GM23338 (cell line): ENCODE measurements at regions not wholly inside any gene's neighbourhood (a gene's known extent, or its start where the extent isn't known, plus 50 kb on each side); places are given as distances from the start of the nearest gene placed in this dataset.

Experiments
- ATAC-seq: fragments of 200-7000 bp; cut with Tn5 transposase; 3 replicates; pipeline ENCODE4 v1.9.1; 2020
- DNase-seq: peaks from one replicate; pipeline ENCODE4 v3.0.0-alpha.2; 2015; ENCODE audit warnings: low spot score
- H2AFZ ChIP-seq: fragments of 200-600 bp; sonication (generic); 2 replicates; pipeline ENCODE4 v1.8.0; 2016; ENCODE audit warnings: antibody characterized with exemption, mild to moderate bottlenecking, moderate library complexity
- H3F3A ChIP-seq: fragments of 200-600 bp; sonication (generic); replicated peaks from 2 replicates; pipeline ENCODE4 v1.8.0; 2017; ENCODE audit warnings: antibody characterized with exemption, mixed run types, low read depth
- H3K27ac ChIP-seq: fragments of 200-600 bp; sonication (generic); 2 replicates; pipeline ENCODE4 v1.6.1; 2016; ENCODE audit warnings: low read depth
- H3K27me3 ChIP-seq: fragments of 200-600 bp; sonication (generic); 2 replicates; pipeline ENCODE4 v1.8.0; 2016; ENCODE audit warnings: mild to moderate bottlenecking, mixed run types, moderate library complexity; ENCODE audit not compliant: insufficient read depth
- H3K36me3 ChIP-seq: fragments of 200-600 bp; sonication (generic); 2 replicates; pipeline ENCODE4 v1.8.0; 2016; ENCODE audit warnings: mild to moderate bottlenecking; ENCODE audit not compliant: insufficient read depth
- H3K4me1 ChIP-seq: fragments of 200-600 bp; sonication (generic); 2 replicates; pipeline ENCODE4 v1.8.0; 2016; ENCODE audit warnings: mild to moderate bottlenecking, moderate library complexity; ENCODE audit not compliant: insufficient read depth
- H3K4me2 ChIP-seq: fragments of 200-600 bp; sonication (generic); 2 replicates; pipeline ENCODE4 v1.7.1; 2017; ENCODE audit warnings: mixed run types
- H3K4me3 ChIP-seq: fragments of 200-600 bp; sonication (generic); 2 replicates; pipeline ENCODE4 v1.6.1; 2016; ENCODE audit warnings: mixed run types
- H3K79me2 ChIP-seq: fragments of 200-600 bp; sonication (generic); replicated peaks from 2 replicates; pipeline ENCODE4 v1.8.0; 2017; ENCODE audit warnings: mild to moderate bottlenecking; ENCODE audit not compliant: insufficient read depth
- H3K9me2 ChIP-seq: fragments of 200-600 bp; sonication (generic); 2 replicates; pipeline ENCODE4 v1.8.0; 2017; ENCODE audit not compliant: insufficient read depth
- H4K20me1 ChIP-seq: fragments of 200-600 bp; sonication (generic); replicated peaks from 2 replicates; pipeline ENCODE4 v1.8.0; 2017; ENCODE audit warnings: mild to moderate bottlenecking; ENCODE audit not compliant: insufficient read depth
- H3K27ac Mint-ChIP-seq: 2 replicates; pipeline ENCODE4 v1.8.0; 2020; ENCODE audit warnings: inconsistent platforms, mild to moderate bottlenecking, moderate library complexity, mixed read lengths
- H3K27me3 Mint-ChIP-seq: 3 replicates; pipeline ENCODE4 v1.8.0; 2022; ENCODE audit warnings: low read depth, mild to moderate bottlenecking, moderate library complexity, mixed read lengths, inconsistent platforms; ENCODE audit not compliant: insufficient read depth, poor library complexity
- H3K36me3 Mint-ChIP-seq: 3 replicates; pipeline ENCODE4 v1.8.0; 2021; ENCODE audit warnings: low read depth, mild to moderate bottlenecking, inconsistent platforms, moderate library complexity, mixed read lengths
- H3K4me1 Mint-ChIP-seq: 3 replicates; pipeline ENCODE4 v1.8.0; 2020; ENCODE audit warnings: mild to moderate bottlenecking, inconsistent platforms, mixed read lengths
- H3K4me3 Mint-ChIP-seq: 3 replicates; pipeline ENCODE4 v1.8.0; 2021; ENCODE audit warnings: moderate library complexity, mild to moderate bottlenecking, inconsistent platforms, mixed read lengths
- H3K9me3 Mint-ChIP-seq: 3 replicates; pipeline ENCODE4 v1.8.0; 2020; ENCODE audit warnings: moderate library complexity, mild to moderate bottlenecking, inconsistent platforms, mixed read lengths
- CREB1 ChIP-seq: fragments of 250-450 bp; sonication (Bioruptor Pico); IDR thresholded peaks from 2 replicates; pipeline ENCODE4 v1.5.0; 2020; ENCODE audit warnings: low read depth, mild to moderate bottlenecking, moderate library complexity
- EZH2phosphoT487 ChIP-seq: fragments of 200-600 bp; sonication (generic); IDR thresholded peaks from one replicate; pipeline ENCODE4 v1.8.1; 2018; ENCODE audit warnings: antibody characterized with exemption; ENCODE audit not compliant: unreplicated experiment
- JUNB ChIP-seq: IDR thresholded peaks from one replicate; pipeline ENCODE4 v1.6.1; 2016; ENCODE audit warnings: antibody characterized with exemption; ENCODE audit not compliant: unreplicated experiment
- NANOG ChIP-seq: IDR thresholded peaks from 2 replicates; pipeline ENCODE4 v1.6.1; 2016; ENCODE audit warnings: antibody characterized with exemption, borderline replicate concordance
- STAT1 ChIP-seq: IDR thresholded peaks from one replicate; pipeline ENCODE4 v1.6.1; 2016; ENCODE audit warnings: antibody characterized with exemption; ENCODE audit not compliant: unreplicated experiment
- ZNF114 ChIP-seq: fragments of 250-450 bp; sonication (Bioruptor Pico); IDR thresholded peaks from 2 replicates; pipeline ENCODE4 v1.5.0; 2020; ENCODE audit warnings: mild to moderate bottlenecking, moderate library complexity
- ZNF331 ChIP-seq: fragments of 250-450 bp; sonication (Bioruptor Pico); IDR thresholded peaks from 2 replicates; pipeline ENCODE4 v1.5.0; 2020; ENCODE audit warnings: low read depth, mild to moderate bottlenecking, moderate library complexity
- TF ChIP-seq, protein P1 (sequence below): IDR thresholded peaks from one replicate; pipeline ENCODE4 v1.6.1; 2018; ENCODE audit warnings: antibody characterized with exemption; ENCODE audit not compliant: unreplicated experiment
- TF ChIP-seq, protein P2 (sequence below), 2 experiments: fragments of 200-600 bp in 1 of 2; sonication (generic) in 1 of 2; conservative IDR thresholded peaks; 2 replicates each; pipeline versions ENCODE4 v1.5.1 to v1.6.1; 2016 to 2017; ENCODE audit warnings: antibody characterized with exemption in 2 of 2, low read depth in 2 of 2, mild to moderate bottlenecking in 2 of 2, moderate library complexity in 1 of 2
- TF ChIP-seq, protein P3 (sequence below): fragments of 250-450 bp; sonication (Bioruptor Pico); IDR thresholded peaks from 2 replicates; pipeline ENCODE4 v1.5.0; 2020; ENCODE audit warnings: mild to moderate bottlenecking, moderate library complexity
- TF ChIP-seq, protein P4 (sequence below): IDR thresholded peaks from 2 replicates; pipeline ENCODE4 v1.6.1; 2016; ENCODE audit warnings: antibody characterized with exemption

DNA sequence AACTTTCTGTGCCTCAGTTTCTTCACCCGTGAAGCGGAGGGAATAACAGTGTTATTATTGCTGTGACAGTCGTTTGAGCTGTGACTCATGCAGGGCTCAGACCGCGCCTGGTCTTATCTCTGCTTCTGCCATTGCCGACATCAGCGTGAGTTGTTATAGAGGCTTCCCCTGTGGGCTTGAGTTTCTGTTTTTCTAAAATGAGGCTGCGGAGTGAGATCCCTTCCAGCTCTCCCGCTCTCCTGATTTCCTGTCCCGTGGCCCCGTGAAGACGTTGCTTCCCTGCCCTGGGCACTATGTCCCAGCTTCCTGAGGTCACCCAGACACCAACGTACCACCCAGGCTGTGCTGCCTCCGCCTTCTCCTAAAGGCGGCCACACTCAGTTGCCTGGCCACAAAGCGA is 278.5 kb downstream of the BMP7 start (continued):
- TF ChIP-seq, protein P1, sequence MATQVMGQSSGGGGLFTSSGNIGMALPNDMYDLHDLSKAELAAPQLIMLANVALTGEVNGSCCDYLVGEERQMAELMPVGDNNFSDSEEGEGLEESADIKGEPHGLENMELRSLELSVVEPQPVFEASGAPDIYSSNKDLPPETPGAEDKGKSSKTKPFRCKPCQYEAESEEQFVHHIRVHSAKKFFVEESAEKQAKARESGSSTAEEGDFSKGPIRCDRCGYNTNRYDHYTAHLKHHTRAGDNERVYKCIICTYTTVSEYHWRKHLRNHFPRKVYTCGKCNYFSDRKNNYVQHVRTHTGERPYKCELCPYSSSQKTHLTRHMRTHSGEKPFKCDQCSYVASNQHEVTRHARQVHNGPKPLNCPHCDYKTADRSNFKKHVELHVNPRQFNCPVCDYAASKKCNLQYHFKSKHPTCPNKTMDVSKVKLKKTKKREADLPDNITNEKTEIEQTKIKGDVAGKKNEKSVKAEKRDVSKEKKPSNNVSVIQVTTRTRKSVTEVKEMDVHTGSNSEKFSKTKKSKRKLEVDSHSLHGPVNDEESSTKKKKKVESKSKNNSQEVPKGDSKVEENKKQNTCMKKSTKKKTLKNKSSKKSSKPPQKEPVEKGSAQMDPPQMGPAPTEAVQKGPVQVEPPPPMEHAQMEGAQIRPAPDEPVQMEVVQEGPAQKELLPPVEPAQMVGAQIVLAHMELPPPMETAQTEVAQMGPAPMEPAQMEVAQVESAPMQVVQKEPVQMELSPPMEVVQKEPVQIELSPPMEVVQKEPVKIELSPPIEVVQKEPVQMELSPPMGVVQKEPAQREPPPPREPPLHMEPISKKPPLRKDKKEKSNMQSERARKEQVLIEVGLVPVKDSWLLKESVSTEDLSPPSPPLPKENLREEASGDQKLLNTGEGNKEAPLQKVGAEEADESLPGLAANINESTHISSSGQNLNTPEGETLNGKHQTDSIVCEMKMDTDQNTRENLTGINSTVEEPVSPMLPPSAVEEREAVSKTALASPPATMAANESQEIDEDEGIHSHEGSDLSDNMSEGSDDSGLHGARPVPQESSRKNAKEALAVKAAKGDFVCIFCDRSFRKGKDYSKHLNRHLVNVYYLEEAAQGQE = no peak
- TF ChIP-seq CREB1 (CRISPR knock-in tag) (no peak), STAT1 (no peak), NANOG (no peak), EZH2phosphoT487 (no peak)
- TF ChIP-seq, protein P2, sequence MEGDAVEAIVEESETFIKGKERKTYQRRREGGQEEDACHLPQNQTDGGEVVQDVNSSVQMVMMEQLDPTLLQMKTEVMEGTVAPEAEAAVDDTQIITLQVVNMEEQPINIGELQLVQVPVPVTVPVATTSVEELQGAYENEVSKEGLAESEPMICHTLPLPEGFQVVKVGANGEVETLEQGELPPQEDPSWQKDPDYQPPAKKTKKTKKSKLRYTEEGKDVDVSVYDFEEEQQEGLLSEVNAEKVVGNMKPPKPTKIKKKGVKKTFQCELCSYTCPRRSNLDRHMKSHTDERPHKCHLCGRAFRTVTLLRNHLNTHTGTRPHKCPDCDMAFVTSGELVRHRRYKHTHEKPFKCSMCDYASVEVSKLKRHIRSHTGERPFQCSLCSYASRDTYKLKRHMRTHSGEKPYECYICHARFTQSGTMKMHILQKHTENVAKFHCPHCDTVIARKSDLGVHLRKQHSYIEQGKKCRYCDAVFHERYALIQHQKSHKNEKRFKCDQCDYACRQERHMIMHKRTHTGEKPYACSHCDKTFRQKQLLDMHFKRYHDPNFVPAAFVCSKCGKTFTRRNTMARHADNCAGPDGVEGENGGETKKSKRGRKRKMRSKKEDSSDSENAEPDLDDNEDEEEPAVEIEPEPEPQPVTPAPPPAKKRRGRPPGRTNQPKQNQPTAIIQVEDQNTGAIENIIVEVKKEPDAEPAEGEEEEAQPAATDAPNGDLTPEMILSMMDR (conservative IDR thresholded peaks at IDR 0.05; ENCODE audit: low read depth in 2 of 2) = no peak

DNA sequence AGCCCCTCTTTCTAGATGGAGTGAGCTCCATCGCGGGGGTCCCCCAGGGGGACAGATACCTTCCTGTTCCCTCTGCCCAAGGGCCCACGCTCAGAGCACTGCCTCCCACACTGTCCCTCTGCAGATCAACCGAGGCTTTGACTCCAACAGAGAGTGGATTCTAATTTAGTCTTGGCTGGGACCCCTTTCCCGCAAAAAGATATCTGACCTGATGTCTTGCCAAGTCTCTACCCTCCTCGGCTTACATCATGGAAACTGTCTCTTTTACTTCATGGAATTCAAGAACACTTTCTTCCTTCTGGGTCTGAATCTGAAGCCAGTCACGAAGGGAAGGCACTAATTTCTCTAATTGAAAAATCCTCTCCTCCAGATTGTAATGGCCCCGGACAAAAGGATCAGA is 278.0 kb downstream of the BMP7 start:
- Mint-ChIP-seq H3K4me3 (no peak overlapping the region), H3K27me3 (peaks cover 4% of the 10 kb centered on the region), H3K9me3 (peaks cover 16% of the 10 kb centered on the region), H3K27ac (no peak overlapping the region), H3K4me1 (peaks cover 4% of the 10 kb centered on the region; the same call in 2 of the 3 replicates), H3K36me3 (no peaks in the 10 kb centered on the region)
- H3K4me3 ChIP-seq = no peak overlapping the region
- DNase-seq (no peak), ATAC-seq (no peak)
- no peaks in the 10 kb centered on the region for H3K4me1 ChIP-seq
- peak overlapping the region; percentile 76 for H2AFZ ChIP-seq
- no peaks in the 10 kb centered on the region for H3F3A ChIP-seq
- no peaks in the 10 kb centered on the region for H3K27me3 ChIP-seq
- no peaks in the 10 kb centered on the region for H3K79me2 ChIP-seq
- H3K4me2 ChIP-seq = no peak overlapping the region
- no peak overlapping the region for H3K27ac ChIP-seq
- no peaks in the 10 kb centered on the region; the same call in 1 of the 2 replicates for H3K9me2 ChIP-seq
- H3K36me3 ChIP-seq = no peaks in the 10 kb centered on the region
- no peaks in the 10 kb centered on the region for H4K20me1 ChIP-seq
- TF ChIP-seq EZH2phosphoT487 (no peak), JUNB (no peak), ZNF114 (CRISPR knock-in tag) (no peak), CREB1 (CRISPR knock-in tag) (no peak), NANOG (no peak), STAT1 (no peak), ZNF331 (CRISPR knock-in tag) (no peak)
- TF ChIP-seq, protein P3, sequence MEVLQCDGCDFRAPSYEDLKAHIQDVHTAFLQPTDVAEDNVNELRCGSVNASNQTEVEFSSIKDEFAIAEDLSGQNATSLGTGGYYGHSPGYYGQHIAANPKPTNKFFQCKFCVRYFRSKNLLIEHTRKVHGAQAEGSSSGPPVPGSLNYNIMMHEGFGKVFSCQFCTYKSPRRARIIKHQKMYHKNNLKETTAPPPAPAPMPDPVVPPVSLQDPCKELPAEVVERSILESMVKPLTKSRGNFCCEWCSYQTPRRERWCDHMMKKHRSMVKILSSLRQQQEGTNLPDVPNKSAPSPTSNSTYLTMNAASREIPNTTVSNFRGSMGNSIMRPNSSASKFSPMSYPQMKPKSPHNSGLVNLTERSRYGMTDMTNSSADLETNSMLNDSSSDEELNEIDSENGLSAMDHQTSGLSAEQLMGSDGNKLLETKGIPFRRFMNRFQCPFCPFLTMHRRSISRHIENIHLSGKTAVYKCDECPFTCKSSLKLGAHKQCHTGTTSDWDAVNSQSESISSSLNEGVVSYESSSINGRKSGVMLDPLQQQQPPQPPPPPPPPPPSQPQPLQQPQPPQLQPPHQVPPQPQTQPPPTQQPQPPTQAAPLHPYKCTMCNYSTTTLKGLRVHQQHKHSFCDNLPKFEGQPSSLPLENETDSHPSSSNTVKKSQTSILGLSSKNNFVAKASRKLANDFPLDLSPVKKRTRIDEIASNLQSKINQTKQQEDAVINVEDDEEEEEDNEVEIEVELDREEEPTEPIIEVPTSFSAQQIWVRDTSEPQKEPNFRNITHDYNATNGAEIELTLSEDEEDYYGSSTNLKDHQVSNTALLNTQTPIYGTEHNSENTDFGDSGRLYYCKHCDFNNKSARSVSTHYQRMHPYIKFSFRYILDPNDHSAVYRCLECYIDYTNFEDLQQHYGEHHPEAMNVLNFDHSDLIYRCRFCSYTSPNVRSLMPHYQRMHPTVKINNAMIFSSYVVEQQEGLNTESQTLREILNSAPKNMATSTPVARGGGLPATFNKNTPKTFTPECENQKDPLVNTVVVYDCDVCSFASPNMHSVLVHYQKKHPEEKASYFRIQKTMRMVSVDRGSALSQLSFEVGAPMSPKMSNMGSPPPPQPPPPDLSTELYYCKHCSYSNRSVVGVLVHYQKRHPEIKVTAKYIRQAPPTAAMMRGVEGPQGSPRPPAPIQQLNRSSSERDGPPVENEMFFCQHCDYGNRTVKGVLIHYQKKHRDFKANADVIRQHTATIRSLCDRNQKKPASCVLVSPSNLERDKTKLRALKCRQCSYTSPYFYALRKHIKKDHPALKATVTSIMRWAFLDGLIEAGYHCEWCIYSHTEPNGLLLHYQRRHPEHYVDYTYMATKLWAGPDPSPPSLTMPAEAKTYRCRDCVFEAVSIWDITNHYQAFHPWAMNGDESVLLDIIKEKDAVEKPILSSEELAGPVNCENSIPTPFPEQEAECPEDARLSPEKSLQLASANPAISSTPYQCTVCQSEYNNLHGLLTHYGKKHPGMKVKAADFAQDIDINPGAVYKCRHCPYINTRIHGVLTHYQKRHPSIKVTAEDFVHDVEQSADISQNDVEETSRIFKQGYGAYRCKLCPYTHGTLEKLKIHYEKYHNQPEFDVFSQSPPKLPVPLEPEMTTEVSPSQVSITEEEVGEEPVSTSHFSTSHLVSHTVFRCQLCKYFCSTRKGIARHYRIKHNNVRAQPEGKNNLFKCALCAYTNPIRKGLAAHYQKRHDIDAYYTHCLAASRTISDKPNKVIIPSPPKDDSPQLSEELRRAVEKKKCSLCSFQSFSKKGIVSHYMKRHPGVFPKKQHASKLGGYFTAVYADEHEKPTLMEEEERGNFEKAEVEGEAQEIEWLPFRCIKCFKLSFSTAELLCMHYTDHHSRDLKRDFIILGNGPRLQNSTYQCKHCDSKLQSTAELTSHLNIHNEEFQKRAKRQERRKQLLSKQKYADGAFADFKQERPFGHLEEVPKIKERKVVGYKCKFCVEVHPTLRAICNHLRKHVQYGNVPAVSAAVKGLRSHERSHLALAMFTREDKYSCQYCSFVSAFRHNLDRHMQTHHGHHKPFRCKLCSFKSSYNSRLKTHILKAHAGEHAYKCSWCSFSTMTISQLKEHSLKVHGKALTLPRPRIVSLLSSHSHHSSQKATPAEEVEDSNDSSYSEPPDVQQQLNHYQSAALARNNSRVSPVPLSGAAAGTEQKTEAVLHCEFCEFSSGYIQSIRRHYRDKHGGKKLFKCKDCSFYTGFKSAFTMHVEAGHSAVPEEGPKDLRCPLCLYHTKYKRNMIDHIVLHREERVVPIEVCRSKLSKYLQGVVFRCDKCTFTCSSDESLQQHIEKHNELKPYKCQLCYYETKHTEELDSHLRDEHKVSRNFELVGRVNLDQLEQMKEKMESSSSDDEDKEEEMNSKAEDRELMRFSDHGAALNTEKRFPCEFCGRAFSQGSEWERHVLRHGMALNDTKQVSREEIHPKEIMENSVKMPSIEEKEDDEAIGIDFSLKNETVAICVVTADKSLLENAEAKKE (CRISPR knock-in tag) = no peak
- TF ChIP-seq, protein P4, sequence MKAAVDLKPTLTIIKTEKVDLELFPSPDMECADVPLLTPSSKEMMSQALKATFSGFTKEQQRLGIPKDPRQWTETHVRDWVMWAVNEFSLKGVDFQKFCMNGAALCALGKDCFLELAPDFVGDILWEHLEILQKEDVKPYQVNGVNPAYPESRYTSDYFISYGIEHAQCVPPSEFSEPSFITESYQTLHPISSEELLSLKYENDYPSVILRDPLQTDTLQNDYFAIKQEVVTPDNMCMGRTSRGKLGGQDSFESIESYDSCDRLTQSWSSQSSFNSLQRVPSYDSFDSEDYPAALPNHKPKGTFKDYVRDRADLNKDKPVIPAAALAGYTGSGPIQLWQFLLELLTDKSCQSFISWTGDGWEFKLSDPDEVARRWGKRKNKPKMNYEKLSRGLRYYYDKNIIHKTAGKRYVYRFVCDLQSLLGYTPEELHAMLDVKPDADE = no peak
